Heart left ventricle (tissue), 13 donors: ENCODE measurements at regions not wholly inside any gene's neighbourhood (a gene's known extent, or its start where the extent isn't known, plus 50 kb on each side); places are given as distances from the start of the nearest gene placed in this dataset.

Experiments used
- POLR2A ChIP-seq, 2 donors: fragments of 450-650 bp; IDR thresholded peaks; one replicate each; pipeline ENCODE4 v1.6.1; 2017; ENCODE audit warnings: antibody characterized with exemption in 2 of 2, mild to moderate bottlenecking in 2 of 2, moderate library complexity in 2 of 2
- TF ChIP-seq, protein P1 (sequence below), 12 donors: fragments of 200-600 bp; sonication (generic) in 4 of 12; IDR thresholded peaks; one replicate each; pipeline versions ENCODE4 v1.5.0 to v1.8.0; 2018 to 2022; ENCODE audit warnings: antibody characterized with exemption in 12 of 12, mild to moderate bottlenecking in 5 of 12
- donor health status: ischemic (EF 13 %, LVEDD 7.1; RV severe dilation, severe dysfunction).
- donor health status: DM: no; HTN: yes; CAD: no.
- donor health status: DM: no; HTN: no; CAD: no.
- donor health status: ischemic (EF 25% LVEDD 6.9; RV normal size, moderate dysfunction).
- donor health status: ischemic (EF 25% LVEDD 5.7; RV mildly dilated, moderate dysfunction).
- donor health status: ischemic (EF 35%, LVEDD 5.7; RV mildly dilated, moderate dysfunction).
- donor health status: nonischemic (EF 11% LVEDD 7.7; RV severe dilation, severe dysfunction).
- donor health status: DM: yes; HTN: yes; CAD: no.
- donor health status: PGD.
- donor health status: ischemic (EF 29% LVEDD 5.4; RV normal size, mild dysfunction).
- donor health status: nonischemic (EF 23%, LVEDD 6.1; RV moderate dilation, normal function).

- TF ChIP-seq, protein P1, sequence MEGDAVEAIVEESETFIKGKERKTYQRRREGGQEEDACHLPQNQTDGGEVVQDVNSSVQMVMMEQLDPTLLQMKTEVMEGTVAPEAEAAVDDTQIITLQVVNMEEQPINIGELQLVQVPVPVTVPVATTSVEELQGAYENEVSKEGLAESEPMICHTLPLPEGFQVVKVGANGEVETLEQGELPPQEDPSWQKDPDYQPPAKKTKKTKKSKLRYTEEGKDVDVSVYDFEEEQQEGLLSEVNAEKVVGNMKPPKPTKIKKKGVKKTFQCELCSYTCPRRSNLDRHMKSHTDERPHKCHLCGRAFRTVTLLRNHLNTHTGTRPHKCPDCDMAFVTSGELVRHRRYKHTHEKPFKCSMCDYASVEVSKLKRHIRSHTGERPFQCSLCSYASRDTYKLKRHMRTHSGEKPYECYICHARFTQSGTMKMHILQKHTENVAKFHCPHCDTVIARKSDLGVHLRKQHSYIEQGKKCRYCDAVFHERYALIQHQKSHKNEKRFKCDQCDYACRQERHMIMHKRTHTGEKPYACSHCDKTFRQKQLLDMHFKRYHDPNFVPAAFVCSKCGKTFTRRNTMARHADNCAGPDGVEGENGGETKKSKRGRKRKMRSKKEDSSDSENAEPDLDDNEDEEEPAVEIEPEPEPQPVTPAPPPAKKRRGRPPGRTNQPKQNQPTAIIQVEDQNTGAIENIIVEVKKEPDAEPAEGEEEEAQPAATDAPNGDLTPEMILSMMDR (IDR thresholded peaks at IDR 0.05) = no peak
- TF ChIP-seq POLR2A (IDR thresholded peaks at IDR 0.05) = no peak
Observed at GRCh38 chr5:85388770-85389169, 1004.1 kb upstream of the EDIL3 start.
